Nucleus accumbens (tissue), 56 donors: ENCODE measurements at regions not wholly inside any gene's neighbourhood (a gene's known extent, or its start where the extent isn't known, plus 50 kb on each side); places are given as distances from the start of the nearest gene placed in this dataset.

Experiments
- DNase-seq, 56 donors: peaks; one replicate each; lab custom pipeline; 2025; lab: John Stamatoyannopoulos, UW

GRCh38 chr16:86436466-86437185 lies 73.7 kb upstream of the FOXF1 start:
- DNase-seq: no peak

- DNase-seq: no peak
Observed at GRCh38 chr16:86437348-86437747, 73.0 kb upstream of the FOXF1 start.

GRCh38 chr16:86442703-86443102 lies 67.6 kb upstream of the FOXF1 start:
- no peak for DNase-seq

GRCh38 chr16:86443508-86444147 lies 66.7 kb upstream of the FOXF1 start:
- DNase-seq: no peak

DNA sequence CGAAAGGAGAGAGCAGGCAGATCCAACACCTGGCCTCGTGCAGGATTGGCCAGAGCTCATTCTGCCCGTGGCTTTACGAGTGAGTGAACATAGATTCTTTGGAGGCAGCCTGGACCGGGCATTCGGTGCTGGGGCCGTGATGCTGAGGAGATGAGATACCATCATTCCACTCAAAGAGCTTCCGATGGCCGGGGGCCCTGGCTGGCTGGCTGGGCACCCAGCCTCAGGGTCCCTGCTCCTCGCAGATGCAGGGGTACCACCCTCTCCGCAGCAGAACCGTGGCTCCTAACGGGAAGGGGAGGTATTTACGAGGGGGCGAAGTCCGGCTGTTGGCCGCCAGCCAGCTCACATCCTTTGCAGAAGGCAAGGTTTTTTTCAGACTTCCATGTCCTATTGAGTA lies 66.1 kb upstream of the FOXF1 start:
- DNase-seq: no peak

DNA sequence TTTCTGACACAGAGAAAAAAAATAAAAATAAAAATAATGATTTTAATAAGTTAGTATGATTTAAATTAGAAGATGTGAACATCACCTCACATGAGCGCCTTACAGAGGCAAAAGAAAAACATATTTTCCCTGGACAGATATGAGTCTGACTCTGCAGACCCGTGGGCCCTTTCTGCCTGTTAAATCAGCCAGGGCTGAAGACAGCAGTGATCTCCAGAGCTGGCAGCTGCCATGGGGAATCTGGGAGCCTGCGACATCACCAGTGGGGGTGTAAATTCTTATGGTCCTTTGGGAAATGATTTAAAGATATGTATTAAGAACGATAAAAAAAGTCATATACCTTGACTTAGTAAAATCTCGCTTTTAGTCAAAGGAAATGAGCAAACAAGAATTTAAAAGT lies 65.7 kb upstream of the FOXF1 start:
- DNase-seq: no peak

- no peak for DNase-seq
Observed at GRCh38 chr16:86446279-86446678, 64.0 kb upstream of the FOXF1 start.

- DNase-seq: no peak
Observed at GRCh38 chr16:86447228-86447627, 63.1 kb upstream of the FOXF1 start.

- DNase-seq: no peak
Observed at GRCh38 chr16:86448306-86448890, 61.9 kb upstream of the FOXF1 start.

DNA sequence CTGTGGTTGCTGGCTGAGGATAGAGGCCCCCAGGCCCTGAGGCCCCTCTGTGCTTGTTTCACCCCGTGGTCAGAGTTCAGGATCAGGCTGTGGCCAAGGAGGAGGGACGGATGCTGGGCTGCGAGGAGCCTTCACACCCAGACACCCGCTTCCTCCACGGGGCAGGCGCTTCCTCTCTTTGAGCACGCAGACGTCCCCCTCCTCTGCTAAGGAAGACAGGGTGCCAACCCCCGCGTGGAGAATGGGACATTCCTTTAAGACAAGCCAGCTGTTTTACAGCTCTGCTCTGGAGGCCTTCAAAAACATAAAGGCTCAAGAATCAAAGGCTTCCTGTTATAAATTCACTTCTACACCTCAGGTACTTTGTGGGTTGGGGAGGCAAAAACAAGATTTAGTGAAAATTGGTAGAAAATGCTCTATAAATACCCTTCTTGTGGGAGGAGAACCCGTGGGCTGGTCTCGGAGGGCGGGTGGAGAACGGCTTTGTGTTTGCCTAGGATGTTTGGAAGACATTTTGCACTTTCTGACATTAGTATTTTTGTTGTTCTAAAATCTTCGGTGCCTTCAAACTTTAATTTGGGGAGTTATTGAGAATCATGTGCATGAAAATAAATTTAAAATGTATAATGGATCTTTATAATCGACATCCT lies 60.8 kb upstream of the FOXF1 start:
- DNase-seq: peak in 7 of 56 donors; percentile 3 to 50 (median 15)

- DNase-seq: no peak
Observed at GRCh38 chr16:86450691-86451090, 59.6 kb upstream of the FOXF1 start.

GRCh38 chr16:86452451-86452850 lies 57.9 kb upstream of the FOXF1 start:
- no peak for DNase-seq

DNA sequence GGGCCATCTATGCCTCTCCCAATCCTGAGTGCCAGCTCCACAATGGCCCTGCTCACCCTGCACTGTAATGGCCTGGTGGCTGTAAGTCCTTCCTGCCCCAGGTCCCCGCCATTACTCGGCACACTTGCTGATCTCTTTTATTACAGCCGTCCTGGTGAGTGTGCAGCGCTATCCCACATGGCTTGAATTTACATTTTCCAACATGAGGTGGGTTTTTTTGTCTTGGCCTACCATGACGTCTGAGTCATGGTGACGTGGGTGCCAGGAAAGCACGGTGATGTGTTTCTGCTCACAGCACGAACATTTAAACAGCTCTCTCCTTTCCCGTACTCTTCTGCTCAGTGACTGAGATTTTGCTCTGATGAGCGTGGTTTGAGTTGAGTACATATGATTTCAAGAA lies 55.2 kb upstream of the FOXF1 start:
- DNase-seq: peak in 12 of 56 donors; percentile 10 to 50 (median 27)

DNA sequence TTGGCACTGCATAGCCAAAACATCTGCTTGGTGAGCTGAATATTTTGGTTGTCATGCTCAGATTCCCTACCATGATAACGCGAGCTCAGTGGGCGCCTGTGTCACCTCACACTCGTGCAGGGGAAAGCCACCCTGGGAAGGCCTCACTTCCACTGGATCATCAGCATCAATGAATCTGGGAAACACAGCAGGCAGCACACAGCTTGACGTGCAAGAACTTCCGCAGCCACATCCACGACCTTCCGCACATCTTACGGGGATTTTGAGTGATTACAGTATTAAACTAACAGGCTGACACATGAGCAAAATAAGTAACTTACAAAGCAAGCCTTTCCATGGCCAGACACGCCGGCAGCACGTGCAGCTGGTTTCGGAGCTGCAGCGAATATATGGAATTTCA lies 54.7 kb upstream of the FOXF1 start:
- no peak for DNase-seq

DNA sequence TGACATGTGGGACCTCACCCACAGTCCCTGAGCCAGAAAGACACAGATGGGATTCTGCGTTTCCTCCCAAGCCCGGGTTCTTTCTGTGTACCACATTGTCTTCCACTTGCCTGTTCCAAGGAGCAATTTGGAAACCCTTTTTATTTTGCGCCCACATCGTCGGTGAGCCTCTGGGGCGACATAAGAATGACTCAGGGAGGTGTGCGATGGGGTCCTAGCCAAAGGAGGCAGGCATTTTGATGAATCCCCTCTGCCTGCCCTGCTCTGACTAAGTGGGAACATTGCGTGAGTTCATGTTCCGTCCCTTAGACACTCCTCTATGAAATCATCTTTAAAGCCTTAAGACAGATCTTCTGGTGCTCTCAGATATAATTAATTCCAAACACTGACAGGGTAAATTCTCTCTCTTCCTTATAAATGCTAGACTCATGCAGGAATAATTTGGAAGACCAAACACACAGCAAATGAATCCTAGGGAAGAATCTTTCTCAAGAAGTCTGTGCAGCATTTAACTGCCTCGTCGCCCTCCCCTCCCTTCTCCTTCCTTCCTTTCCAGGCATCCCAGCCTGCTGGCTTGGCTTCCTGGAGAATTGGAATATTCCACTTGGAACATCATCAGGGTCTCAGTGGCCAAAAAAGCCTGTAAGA lies 52.7 kb upstream of the FOXF1 start:
- peak in 4 of 56 donors; percentile 4 to 9 (median 6) for DNase-seq

- DNase-seq: no peak
Observed at GRCh38 chr16:86458149-86458777, 52.1 kb upstream of the FOXF1 start.

GRCh38 chr16:86459266-86459665 lies 51.1 kb upstream of the FOXF1 start:
- DNase-seq: no peak
